HL-60 (cell line): ENCODE measurements at regions not wholly inside any gene's neighbourhood (a gene's known extent, or its start where the extent isn't known, plus 50 kb on each side); places are given as distances from the start of the nearest gene placed in this dataset.

Experiments used
- DNase-seq, 2 experiments: peaks; one replicate each; pipeline ENCODE4 v3.0.0-alpha.2; 2010 to 2020; ENCODE audit warnings: low read depth in 1 of 2, low spot score in 1 of 2
- H3K27ac ChIP-seq: fragments of 250-450 bp; sonication (Bioruptor Pico); replicated peaks from 2 replicates; pipeline ENCODE4 v1.5.1; 2020; ENCODE audit warnings: mild to moderate bottlenecking, moderate library complexity
- H3K27me3 ChIP-seq: fragments of 250-450 bp; sonication (Bioruptor Pico); 2 replicates; pipeline ENCODE4 v1.5.1; 2021; ENCODE audit warnings: mild to moderate bottlenecking, moderate library complexity; ENCODE audit not compliant: insufficient read depth, poor library complexity, severe bottlenecking
- H3K4me3 ChIP-seq: replicated peaks from 2 replicates; pipeline ENCODE4 v1.5.1; 2011; ENCODE audit warnings: mild to moderate bottlenecking, control low read depth, low read length; ENCODE audit not compliant: insufficient read depth
- GABPA ChIP-seq: IDR thresholded peaks from 2 replicates; pipeline ENCODE4 v1.6.1; 2012; ENCODE audit warnings: low read depth
- POLR2AphosphoS5 ChIP-seq: IDR thresholded peaks from 2 replicates; pipeline ENCODE4 v1.6.1; 2012; ENCODE audit warnings: low read depth
- SPI1 ChIP-seq: IDR thresholded peaks from 2 replicates; pipeline ENCODE4 v1.6.1; 2012; ENCODE audit warnings: low read depth, mild to moderate bottlenecking, borderline replicate concordance
- TF ChIP-seq, protein P1 (sequence below): IDR thresholded peaks from one replicate; pipeline ENCODE4 v1.5.1; 2011; ENCODE audit warnings: low read length, control low read depth, inconsistent platforms; ENCODE audit not compliant: insufficient read depth
- TF ChIP-seq, protein P2 (sequence below): IDR thresholded peaks from 2 replicates; pipeline ENCODE4 v1.6.1; 2012; ENCODE audit warnings: low read depth; ENCODE audit not compliant: insufficient replicate concordance

DNA sequence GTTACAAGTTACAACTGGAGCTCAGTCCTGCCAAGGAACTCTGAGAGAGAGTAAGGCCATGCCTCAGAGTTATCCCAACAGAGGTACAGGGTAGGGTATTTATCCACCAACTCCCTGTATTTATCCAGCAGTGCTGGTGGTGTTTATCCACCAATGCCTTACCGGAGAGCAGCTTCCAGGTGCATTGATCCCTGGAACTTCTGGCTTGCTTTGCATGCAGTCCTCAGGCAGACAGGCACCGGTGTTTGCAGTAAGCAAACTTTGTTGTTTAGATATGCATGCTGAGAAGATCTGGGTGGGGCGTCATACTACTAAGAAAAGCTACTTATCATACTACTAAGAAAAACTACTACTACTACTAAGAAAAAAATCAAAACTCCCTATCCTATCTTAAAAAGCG lies 92.4 kb downstream of the CYP26A1 start:
- TF ChIP-seq, protein P1, sequence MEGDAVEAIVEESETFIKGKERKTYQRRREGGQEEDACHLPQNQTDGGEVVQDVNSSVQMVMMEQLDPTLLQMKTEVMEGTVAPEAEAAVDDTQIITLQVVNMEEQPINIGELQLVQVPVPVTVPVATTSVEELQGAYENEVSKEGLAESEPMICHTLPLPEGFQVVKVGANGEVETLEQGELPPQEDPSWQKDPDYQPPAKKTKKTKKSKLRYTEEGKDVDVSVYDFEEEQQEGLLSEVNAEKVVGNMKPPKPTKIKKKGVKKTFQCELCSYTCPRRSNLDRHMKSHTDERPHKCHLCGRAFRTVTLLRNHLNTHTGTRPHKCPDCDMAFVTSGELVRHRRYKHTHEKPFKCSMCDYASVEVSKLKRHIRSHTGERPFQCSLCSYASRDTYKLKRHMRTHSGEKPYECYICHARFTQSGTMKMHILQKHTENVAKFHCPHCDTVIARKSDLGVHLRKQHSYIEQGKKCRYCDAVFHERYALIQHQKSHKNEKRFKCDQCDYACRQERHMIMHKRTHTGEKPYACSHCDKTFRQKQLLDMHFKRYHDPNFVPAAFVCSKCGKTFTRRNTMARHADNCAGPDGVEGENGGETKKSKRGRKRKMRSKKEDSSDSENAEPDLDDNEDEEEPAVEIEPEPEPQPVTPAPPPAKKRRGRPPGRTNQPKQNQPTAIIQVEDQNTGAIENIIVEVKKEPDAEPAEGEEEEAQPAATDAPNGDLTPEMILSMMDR: no peak
- TF ChIP-seq, protein P2, sequence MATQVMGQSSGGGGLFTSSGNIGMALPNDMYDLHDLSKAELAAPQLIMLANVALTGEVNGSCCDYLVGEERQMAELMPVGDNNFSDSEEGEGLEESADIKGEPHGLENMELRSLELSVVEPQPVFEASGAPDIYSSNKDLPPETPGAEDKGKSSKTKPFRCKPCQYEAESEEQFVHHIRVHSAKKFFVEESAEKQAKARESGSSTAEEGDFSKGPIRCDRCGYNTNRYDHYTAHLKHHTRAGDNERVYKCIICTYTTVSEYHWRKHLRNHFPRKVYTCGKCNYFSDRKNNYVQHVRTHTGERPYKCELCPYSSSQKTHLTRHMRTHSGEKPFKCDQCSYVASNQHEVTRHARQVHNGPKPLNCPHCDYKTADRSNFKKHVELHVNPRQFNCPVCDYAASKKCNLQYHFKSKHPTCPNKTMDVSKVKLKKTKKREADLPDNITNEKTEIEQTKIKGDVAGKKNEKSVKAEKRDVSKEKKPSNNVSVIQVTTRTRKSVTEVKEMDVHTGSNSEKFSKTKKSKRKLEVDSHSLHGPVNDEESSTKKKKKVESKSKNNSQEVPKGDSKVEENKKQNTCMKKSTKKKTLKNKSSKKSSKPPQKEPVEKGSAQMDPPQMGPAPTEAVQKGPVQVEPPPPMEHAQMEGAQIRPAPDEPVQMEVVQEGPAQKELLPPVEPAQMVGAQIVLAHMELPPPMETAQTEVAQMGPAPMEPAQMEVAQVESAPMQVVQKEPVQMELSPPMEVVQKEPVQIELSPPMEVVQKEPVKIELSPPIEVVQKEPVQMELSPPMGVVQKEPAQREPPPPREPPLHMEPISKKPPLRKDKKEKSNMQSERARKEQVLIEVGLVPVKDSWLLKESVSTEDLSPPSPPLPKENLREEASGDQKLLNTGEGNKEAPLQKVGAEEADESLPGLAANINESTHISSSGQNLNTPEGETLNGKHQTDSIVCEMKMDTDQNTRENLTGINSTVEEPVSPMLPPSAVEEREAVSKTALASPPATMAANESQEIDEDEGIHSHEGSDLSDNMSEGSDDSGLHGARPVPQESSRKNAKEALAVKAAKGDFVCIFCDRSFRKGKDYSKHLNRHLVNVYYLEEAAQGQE: no peak
- no peak for TF ChIP-seq POLR2AphosphoS5
- no peak for TF ChIP-seq SPI1
- no peak for TF ChIP-seq GABPA
- Histone ChIP-seq H3K27me3 (peaks cover 2% of the 10 kb centered on the region), H3K4me3 (no peak overlapping the region), H3K27ac (no peak overlapping the region)
- DNase-seq: no peak

DNA sequence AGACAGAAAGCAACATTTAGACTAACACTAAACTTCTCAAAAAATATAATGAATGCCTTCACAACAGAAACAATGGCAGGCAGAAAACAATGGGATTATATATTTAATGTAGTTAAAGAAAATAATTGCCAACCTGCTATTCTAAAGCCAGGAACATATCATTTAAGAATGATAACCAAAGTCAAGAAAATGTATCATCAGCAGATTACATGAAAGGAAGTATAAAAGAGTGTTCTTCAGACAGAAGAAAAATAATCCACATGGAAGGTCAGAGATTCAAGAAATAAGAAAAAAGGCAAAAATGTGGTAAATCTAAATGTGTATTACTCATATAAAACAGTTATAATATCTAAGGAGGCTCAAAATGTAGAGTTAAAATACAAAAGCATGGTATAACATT lies 98.1 kb downstream of the CYP26A1 start:
- TF ChIP-seq SPI1: no peak
- TF ChIP-seq, protein P2: no peak
- TF ChIP-seq POLR2AphosphoS5: no peak
- no peak for TF ChIP-seq GABPA
- TF ChIP-seq, protein P1: no peak
- Histone ChIP-seq H3K4me3 (no peak overlapping the region), H3K27ac (no peak overlapping the region), H3K27me3 (no peaks in the 10 kb centered on the region)
- no peak for DNase-seq

DNA sequence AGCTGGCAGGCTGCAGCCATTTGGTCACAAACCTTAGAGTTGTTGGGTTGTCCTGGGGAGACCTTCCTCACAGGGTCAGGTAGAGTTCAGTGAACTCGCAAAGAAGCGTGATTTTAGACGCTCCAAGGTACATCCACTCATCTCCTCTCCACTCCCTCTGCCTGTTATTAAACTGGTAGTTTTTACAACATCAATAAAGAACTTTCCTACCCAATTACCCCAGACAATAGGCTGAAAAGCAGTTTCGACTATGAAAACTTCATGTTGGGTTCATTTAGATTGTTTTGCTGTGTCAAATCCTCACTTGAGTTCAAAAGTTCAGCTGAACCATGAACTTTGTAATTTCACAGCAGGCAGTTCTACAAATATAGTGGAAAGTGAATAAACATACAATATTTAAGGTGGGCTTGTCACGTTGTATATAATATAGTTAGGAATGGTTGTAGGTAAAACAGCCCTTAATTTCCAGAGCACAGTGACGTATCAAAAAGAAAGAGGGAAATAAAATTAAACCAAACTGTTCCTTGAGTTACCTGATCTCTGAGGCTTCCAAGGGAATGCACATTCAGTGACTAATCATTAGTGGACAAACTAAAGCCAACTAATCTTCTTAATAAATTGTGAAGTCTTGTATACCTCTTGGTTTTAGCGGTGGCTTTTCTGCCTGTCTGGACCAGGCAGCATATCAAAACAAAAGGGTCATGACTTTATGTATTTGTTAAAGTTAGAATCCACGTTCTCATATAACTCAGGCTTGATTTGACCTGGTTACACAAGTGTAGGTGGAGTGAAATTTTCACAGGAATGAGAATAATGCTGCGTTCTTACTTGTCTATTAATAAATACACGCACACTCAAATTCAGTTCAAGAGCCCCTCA lies 100.5 kb downstream of the CYP26A1 start:
- DNase-seq: no peak
- TF ChIP-seq GABPA (no peak), POLR2AphosphoS5 (no peak), SPI1 (no peak)
- TF ChIP-seq, protein P2: no peak
- TF ChIP-seq, protein P1: no peak
- Histone ChIP-seq H3K27ac (no peak overlapping the region), H3K4me3 (no peak overlapping the region), H3K27me3 (no peaks in the 10 kb centered on the region)
